HEK293T (cell line): ENCODE measurements at regions not wholly inside any gene's neighbourhood (a gene's known extent, or its start where the extent isn't known, plus 50 kb on each side); places are given as distances from the start of the nearest gene placed in this dataset.

Experiments used
- BHLHE40 ChIP-seq: fragments of 450-650 bp; IDR thresholded peaks from 2 replicates; pipeline ENCODE4 v1.6.1; 2016; ENCODE audit warnings: mild to moderate bottlenecking, moderate library complexity, borderline replicate concordance
- ELF4 ChIP-seq: fragments of 450-650 bp; IDR thresholded peaks from 2 replicates; pipeline ENCODE4 v1.6.1; 2017; ENCODE audit warnings: antibody characterized with exemption
- FOXK2 ChIP-seq: fragments of 450-650 bp; IDR thresholded peaks from 2 replicates; pipeline ENCODE4 v1.6.1; 2016; ENCODE audit warnings: mild to moderate bottlenecking
- HDGF ChIP-seq: fragments of 450-650 bp; IDR thresholded peaks from 2 replicates; pipeline ENCODE4 v1.6.1; 2017; ENCODE audit warnings: antibody characterized with exemption, borderline replicate concordance
- L3MBTL2 ChIP-seq: fragments of 450-650 bp; conservative IDR thresholded peaks from 2 replicates; pipeline ENCODE4 v1.6.1; 2016; ENCODE audit warnings: mild to moderate bottlenecking
- LEF1 ChIP-seq: fragments of 450-650 bp; IDR thresholded peaks from 2 replicates; pipeline ENCODE4 v1.6.1; 2017; ENCODE audit warnings: mild to moderate bottlenecking, borderline replicate concordance

- no peak for TF ChIP-seq HDGF
- no peak for TF ChIP-seq L3MBTL2
- no peak for TF ChIP-seq ELF4
- no peak for TF ChIP-seq FOXK2
- TF ChIP-seq LEF1: no peak
- TF ChIP-seq BHLHE40: no peak
Measured at GRCh38 chr4:104025251-104025650, 305.5 kb upstream of the TACR3 start.
